GM19467 (cell line): ENCODE measurements at regions not wholly inside any gene's neighbourhood (a gene's known extent, or its start where the extent isn't known, plus 50 kb on each side); places are given as distances from the start of the nearest gene placed in this dataset.
"Not testable (repeated sequence)": the region's sequence is repeated elsewhere in the genome, so short reads cannot be mapped to it uniquely, and the experiment has no call there.

Experiments used
- ATAC-seq: cut with Tn5 transposase; IDR thresholded peaks from one replicate; pipeline ENCODE4 v1.9.1; 2021; ENCODE audit warnings: mild to moderate bottlenecking, moderate library complexity; ENCODE audit not compliant: unreplicated experiment

- no peak for ATAC-seq
These were observed 279.5 kb downstream of the FOXL1 start for GRCh38 chr16:86857807-86858206.

GRCh38 chr16:86858501-86858900, 280.2 kb downstream of the FOXL1 start:
- no peak for ATAC-seq

- ATAC-seq, result not testable (repeated sequence)
These were observed 283.0 kb downstream of the FOXL1 start for GRCh38 chr16:86861270-86861858.

- no peak for ATAC-seq
These were observed 284.4 kb downstream of the FOXL1 start for GRCh38 chr16:86862595-86863280.

- no peak for ATAC-seq
These were observed 285.3 kb downstream of the FOXL1 start for GRCh38 chr16:86863609-86864008.

- ATAC-seq, result no peak
These were observed 286.2 kb downstream of the FOXL1 start for GRCh38 chr16:86864586-86864985.

- ATAC-seq, result no peak
These were observed 287.7 kb downstream of the FOXL1 start for GRCh38 chr16:86865851-86866662.

GRCh38 chr16:86866986-86867722, 288.8 kb downstream of the FOXL1 start:
- ATAC-seq, result no peak

- no peak for ATAC-seq
These were observed 289.7 kb downstream of the FOXL1 start for GRCh38 chr16:86868070-86868469.

- no peak for ATAC-seq
These were observed 290.4 kb downstream of the FOXL1 start for GRCh38 chr16:86868786-86869185.

- ATAC-seq, result no peak
These were observed 291.1 kb downstream of the FOXL1 start for GRCh38 chr16:86869288-86870022.

- no peak for ATAC-seq
These were observed 292.0 kb downstream of the FOXL1 start for GRCh38 chr16:86870380-86870779.

GRCh38 chr16:86872131-86872530, 293.8 kb downstream of the FOXL1 start:
- ATAC-seq, result no peak

GRCh38 chr16:86872833-86873232, 294.5 kb downstream of the FOXL1 start:
- ATAC-seq, result no peak

GRCh38 chr16:86874141-86874540, 295.8 kb downstream of the FOXL1 start:
- no peak for ATAC-seq

- ATAC-seq, result no peak
These were observed 298.1 kb downstream of the FOXL1 start for GRCh38 chr16:86876499-86876898.

GRCh38 chr16:86877108-86877507, 298.8 kb downstream of the FOXL1 start:
- ATAC-seq, result no peak

- ATAC-seq, result no peak
These were observed 299.5 kb downstream of the FOXL1 start for GRCh38 chr16:86877835-86878234.

- ATAC-seq, result no peak
These were observed 300.1 kb downstream of the FOXL1 start for GRCh38 chr16:86878236-86879080.

- ATAC-seq, result no peak
These were observed 300.9 kb downstream of the FOXL1 start for GRCh38 chr16:86879268-86879667.
